ENCODE measurements at regions not wholly inside any gene's neighbourhood (a gene's known extent, or its start where the extent isn't known, plus 50 kb on each side); places are given as distances from the start of the nearest gene placed in this dataset.
"Not testable (repeated sequence)": the region's sequence is repeated elsewhere in the genome, so short reads cannot be mapped to it uniquely, and the experiment has no call there.

DNA sequence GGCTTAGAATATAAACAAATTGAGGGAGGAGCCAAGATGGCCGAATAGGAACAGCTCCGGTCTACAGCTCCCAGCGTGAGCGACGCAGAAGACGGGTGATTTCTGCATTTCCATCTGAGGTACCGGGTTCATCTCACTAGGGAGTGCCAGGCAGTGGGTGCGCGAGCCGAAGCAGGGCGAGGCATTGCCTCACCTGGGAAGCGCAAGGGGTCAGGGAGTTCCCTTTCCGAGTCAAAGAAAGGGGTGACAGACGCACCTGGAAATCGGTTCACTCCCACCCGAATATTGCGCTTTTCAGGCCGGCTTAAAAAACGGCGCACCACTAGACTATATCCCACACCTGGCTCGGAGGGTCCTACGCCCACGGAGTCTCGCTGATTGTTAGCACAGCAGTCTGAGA is 234.4 kb downstream of the RERGL start:
- not testable (repeated sequence) for DNase-seq (ENCODE audit: low spot score in 2 of 2); H3K27ac Mint-ChIP-seq; ATAC-seq
- peaks cover 14 to 15% of the 10 kb centered on the region in 2 donors for H3K9me3 Mint-ChIP-seq
- peaks cover 0 to 13% of the 10 kb centered on the region in 2 donors for H3K36me3 Mint-ChIP-seq

DNA sequence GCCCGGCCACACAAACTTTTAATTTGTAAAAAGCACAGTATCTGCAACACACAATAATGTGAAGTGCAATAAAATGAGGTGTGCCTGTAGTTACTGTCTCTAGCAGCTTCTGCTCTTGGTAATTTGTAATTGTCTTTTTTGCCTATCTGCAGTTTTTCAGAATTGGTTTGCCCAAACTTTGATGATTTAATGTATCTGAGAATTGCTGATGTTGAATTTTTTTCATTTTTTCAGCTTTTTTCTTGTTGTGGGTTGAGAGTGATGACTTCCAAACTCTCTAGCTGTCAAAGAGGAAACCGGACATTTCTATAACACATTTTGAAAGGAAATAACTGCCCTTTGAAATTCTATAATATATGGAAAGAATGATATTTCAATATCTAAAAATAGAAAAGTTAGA is 236.9 kb downstream of the RERGL start:
- DNase-seq (ENCODE audit: low spot score in 2 of 2) (no peak), ATAC-seq (no peak)
- H3K36me3 Mint-ChIP-seq: peaks cover 0 to 13% of the 10 kb centered on the region in 2 donors
- no peak overlapping the region for H3K27ac Mint-ChIP-seq
- H3K9me3 Mint-ChIP-seq: peaks cover 14 to 17% of the 10 kb centered on the region in 2 donors

- DNase-seq (ENCODE audit: low spot score in 2 of 2): no peak
- Mint-ChIP-seq H3K27ac (no peak overlapping the region), H3K36me3 (no peaks in the 10 kb centered on the region), H3K9me3 (peaks cover 12 to 14% of the 10 kb centered on the region in 2 donors)
- no peak for ATAC-seq
Measured at GRCh38 chr12:17841496-17841895, 248.5 kb downstream of the RERGL start.

GRCh38 chr12:17829813-17830212 is 260.2 kb downstream of the RERGL start:
- Mint-ChIP-seq H3K27ac (no peak overlapping the region), H3K9me3 (peaks cover 0 to 3% of the 10 kb centered on the region in 2 donors), H3K36me3 (peaks cover 0 to under 1% of the 10 kb centered on the region in 2 donors)
- ATAC-seq (no peak), DNase-seq (ENCODE audit: low spot score in 2 of 2) (no peak)

DNA sequence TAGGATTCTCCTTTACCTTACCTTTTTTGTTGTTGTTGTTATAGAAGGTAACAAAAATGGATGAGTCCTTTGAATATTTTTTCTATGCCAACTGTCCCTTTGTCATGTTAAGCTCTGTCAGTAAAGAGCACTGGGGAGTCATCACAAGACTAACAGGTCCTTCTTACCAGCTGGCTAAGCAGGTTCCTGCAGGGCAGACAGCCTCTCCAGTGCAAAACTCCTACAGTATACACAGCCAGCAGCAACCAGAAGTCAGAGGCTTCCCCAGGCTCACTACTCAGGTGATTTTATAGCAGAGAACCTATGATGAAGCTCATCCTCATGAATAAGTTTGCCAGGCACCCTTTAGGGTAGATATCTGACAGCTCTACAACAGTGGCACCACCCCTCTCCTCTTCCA is 271.1 kb downstream of the RERGL start:
- no peak overlapping the region for H3K27ac Mint-ChIP-seq
- H3K9me3 Mint-ChIP-seq: peaks cover 18 to 36% of the 10 kb centered on the region in 2 donors
- ATAC-seq: no peak

GRCh38 chr12:17810399-17810798 is 279.6 kb downstream of the RERGL start:
- Mint-ChIP-seq H3K9me3 (peaks cover 24 to 41% of the 10 kb centered on the region in 2 donors), H3K36me3 (peaks cover 0 to 14% of the 10 kb centered on the region in 2 donors), H3K27ac (no peak overlapping the region)
- ATAC-seq: no peak
- no peak for DNase-seq (ENCODE audit: low spot score in 2 of 2)

More for the DNA sequence above, 271.1 kb downstream of the RERGL start:
- peaks cover 0 to 7% of the 10 kb centered on the region in 2 donors for H3K36me3 Mint-ChIP-seq
- DNase-seq (ENCODE audit: low spot score in 2 of 2): no peak

GRCh38 chr12:17809206-17809605 is 280.8 kb downstream of the RERGL start:
- Mint-ChIP-seq H3K36me3 (peaks cover 0 to 15% of the 10 kb centered on the region in 2 donors), H3K9me3 (peaks cover 19 to 32% of the 10 kb centered on the region in 2 donors), H3K27ac (no peak overlapping the region)
- ATAC-seq: no peak
- no peak for DNase-seq (ENCODE audit: low spot score in 2 of 2)

- H3K9me3 Mint-ChIP-seq: peaks cover 23 to 31% of the 10 kb centered on the region in 2 donors
- H3K27ac Mint-ChIP-seq: no peak overlapping the region
- ATAC-seq: no peak
- no peak for DNase-seq (ENCODE audit: low spot score in 2 of 2)
- H3K36me3 Mint-ChIP-seq: peaks cover 0 to 11% of the 10 kb centered on the region in 2 donors
Measured at GRCh38 chr12:17802657-17803641, 287.0 kb downstream of the RERGL start.

DNA sequence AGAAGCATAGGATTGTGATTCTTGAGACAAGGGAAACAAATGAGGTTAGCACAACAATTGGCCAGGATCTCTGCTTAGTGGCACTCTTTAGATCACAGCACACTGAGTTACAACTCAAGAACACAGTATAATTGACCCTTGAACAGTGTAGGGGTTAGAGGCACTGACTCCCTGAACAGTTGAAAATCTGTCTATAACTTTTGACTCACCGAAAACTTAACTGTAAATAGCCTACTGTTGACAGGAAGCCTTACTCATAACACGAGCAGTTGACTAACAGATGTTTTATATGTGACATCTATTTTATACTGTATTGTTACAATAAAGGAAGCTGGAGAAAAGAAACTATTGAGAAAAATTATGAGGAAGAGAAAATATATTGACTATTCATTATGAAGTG is 296.1 kb downstream of the RERGL start:
- ATAC-seq: no peak
- DNase-seq (ENCODE audit: low spot score in 2 of 2): no peak
- Mint-ChIP-seq H3K9me3 (peaks cover 8 to 10% of the 10 kb centered on the region in 2 donors), H3K36me3 (no peaks in the 10 kb centered on the region), H3K27ac (no peak overlapping the region)

- ATAC-seq: no peak
- H3K27ac Mint-ChIP-seq: no peak overlapping the region
Measured at GRCh38 chr12:17778242-17778641, 311.8 kb downstream of the RERGL start.

GRCh38 chr12:17763366-17763765 is 326.6 kb downstream of the RERGL start:
- peaks cover 24 to 25% of the 10 kb centered on the region in 2 donors for H3K9me3 Mint-ChIP-seq
- DNase-seq (ENCODE audit: low spot score in 2 of 2) (no peak), ATAC-seq (no peak)
- peaks cover 0 to 15% of the 10 kb centered on the region in 2 donors for H3K36me3 Mint-ChIP-seq
- no peak overlapping the region for H3K27ac Mint-ChIP-seq

More at GRCh38 chr12:17778242-17778641, 311.8 kb downstream of the RERGL start:
- DNase-seq (ENCODE audit: low spot score in 2 of 2): no peak
- H3K9me3 Mint-ChIP-seq: peaks cover 21 to 27% of the 10 kb centered on the region in 2 donors
- H3K36me3 Mint-ChIP-seq: peaks cover 11 to 12% of the 10 kb centered on the region in 2 donors

- H3K9me3 Mint-ChIP-seq: peaks cover 41 to 43% of the 10 kb centered on the region in 2 donors
- ATAC-seq (no peak), DNase-seq (ENCODE audit: low spot score in 2 of 2) (no peak)
- no peak overlapping the region for H3K27ac Mint-ChIP-seq
- H3K36me3 Mint-ChIP-seq: peaks cover 1 to 18% of the 10 kb centered on the region in 2 donors
Measured at GRCh38 chr12:17759982-17760381, 330.0 kb downstream of the RERGL start.

Data from activated naive CD4-positive, alpha-beta T cell treated with anti-CD3 and anti-CD28 coated beads, Interleukin-2, amount 50 U/mL, for 72 hours (primary cell).